Transverse colon (tissue), 4 donors: ENCODE measurements at regions not wholly inside any gene's neighbourhood (a gene's known extent, or its start where the extent isn't known, plus 50 kb on each side); places are given as distances from the start of the nearest gene placed in this dataset.

Source experiments
- DNase-seq: peaks from one replicate; pipeline ENCODE4 v3.0.0-alpha.2; 2019
- H3K27ac ChIP-seq, 4 donors: fragments of 200-600 bp; sonication (generic); 2 replicates each; pipeline ENCODE4 v1.5.1; 2016 to 2018; ENCODE audit warnings: inconsistent platforms in 4 of 4
- H3K27me3 ChIP-seq: fragments of 200-600 bp; sonication (generic); 2 replicates; pipeline ENCODE4 v1.5.1; 2017; ENCODE audit warnings: inconsistent platforms
- H3K36me3 ChIP-seq, 4 donors: fragments of 200-600 bp; sonication (generic); 2 replicates each; pipeline ENCODE4 v1.5.1; 2017 to 2019; ENCODE audit warnings: inconsistent platforms in 4 of 4
- H3K4me1 ChIP-seq, 4 donors: fragments of 200-600 bp; sonication (generic); 2 replicates each; pipeline ENCODE4 v1.5.1; 2017 to 2020; ENCODE audit warnings: inconsistent platforms in 4 of 4
- H3K4me3 ChIP-seq, 4 donors: fragments of 200-600 bp; sonication (generic); 1 replicate in 1 of 4; 2 replicates in 3 of 4; pipeline versions ENCODE4 v1.5.1 to v1.6.1; 2017 to 2019; ENCODE audit warnings: inconsistent platforms in 4 of 4
- H3K9me3 ChIP-seq, 2 donors: fragments of 200-600 bp; sonication (generic); 2 replicates each; pipeline ENCODE4 v1.5.1; 2017 to 2019; ENCODE audit warnings: inconsistent platforms in 2 of 2
- EP300 ChIP-seq: sonication (generic); formaldehyde crosslinking; IDR thresholded peaks from one replicate; pipeline ENCODE4 v1.6.1; 2017; ENCODE audit warnings: antibody characterized with exemption, low read depth
- POLR2A ChIP-seq: fragments of 450-650 bp; IDR thresholded peaks from one replicate; pipeline ENCODE4 v1.6.1; 2016; ENCODE audit warnings: antibody characterized with exemption, mild to moderate bottlenecking, moderate library complexity
- POLR2AphosphoS5 ChIP-seq, 3 donors: sonication (generic); formaldehyde crosslinking; IDR thresholded peaks; one replicate each; pipeline ENCODE4 v1.6.1; 2016; ENCODE audit warnings: antibody characterized with exemption in 3 of 3
- WGBS, 2 donors: methylation state at CpG; one replicate each; pipeline ENCODE4 v1.1.5; 2018; ENCODE audit warnings: low coverage in 1 of 2; 5-methylcytosine and 5-hydroxymethylcytosine counted together
- in situ Hi-C, 4 donors: fragments of 200-750 bp; cut with MboI; loops; one replicate each; pipeline versions ENCODE4 v1.15.0 to v1.15.1; 2017; ENCODE audit warnings: low sequenced_read_pairs in 3 of 4, low pct_ligation_motif_present in 1 of 4, low pct_unique_long_range_greater_than_20kb in 1 of 4
- intact Hi-C: fragments of 100-400 bp; cut with DNase I; formaldehyde crosslinking; loops from one replicate; pipeline ENCODE4 v1.15.1; 2023; ENCODE audit warnings: low total_unique reads
- TF ChIP-seq, protein P1 (sequence below), 5 experiments: fragments of 200-600 bp in 3 of 5; fragments of 450-650 bp in 2 of 5; sonication (generic) in 3 of 5; IDR thresholded peaks; 1 replicate in 2 of 5; 2 replicates in 3 of 5; pipeline ENCODE4 v1.5.1; 2016 to 2017; ENCODE audit warnings: antibody characterized with exemption in 5 of 5, inconsistent platforms in 3 of 5, mild to moderate bottlenecking in 2 of 5, moderate library complexity in 1 of 5

DNA sequence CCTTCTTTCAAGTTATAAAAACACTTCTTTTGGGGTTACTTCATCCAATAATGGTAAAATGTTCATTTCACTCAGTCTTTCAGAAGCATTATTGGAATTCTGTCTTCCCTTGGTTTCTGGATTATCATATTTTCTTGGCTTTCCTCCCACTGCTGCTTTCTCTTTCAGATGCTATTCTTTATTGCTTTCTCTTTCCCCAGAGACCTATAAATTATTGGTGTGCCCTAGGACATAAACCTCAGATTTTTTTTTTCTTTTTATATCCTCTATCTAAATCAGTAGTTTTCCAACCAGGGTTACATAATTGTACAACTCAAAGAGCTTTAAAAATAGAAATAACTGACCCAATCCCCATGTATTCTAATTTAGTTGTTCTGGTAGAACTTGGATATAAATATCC, 1005.5 kb downstream of the ARAP2 start:
- Histone ChIP-seq H3K27me3 (no peaks in the 10 kb centered on the region), H3K4me3 (no peak overlapping the region), H3K36me3 (no peaks in the 10 kb centered on the region), H3K4me1 (no peaks in the 10 kb centered on the region), H3K9me3 (no peaks in the 10 kb centered on the region), H3K27ac (no peak overlapping the region)
- intact Hi-C loops (no loop called here), in situ Hi-C loops (no loop called here)
- TF ChIP-seq POLR2A, result no peak
- no peak for TF ChIP-seq POLR2AphosphoS5 (IDR thresholded peaks at IDR 0.05)
- TF ChIP-seq, protein P1, sequence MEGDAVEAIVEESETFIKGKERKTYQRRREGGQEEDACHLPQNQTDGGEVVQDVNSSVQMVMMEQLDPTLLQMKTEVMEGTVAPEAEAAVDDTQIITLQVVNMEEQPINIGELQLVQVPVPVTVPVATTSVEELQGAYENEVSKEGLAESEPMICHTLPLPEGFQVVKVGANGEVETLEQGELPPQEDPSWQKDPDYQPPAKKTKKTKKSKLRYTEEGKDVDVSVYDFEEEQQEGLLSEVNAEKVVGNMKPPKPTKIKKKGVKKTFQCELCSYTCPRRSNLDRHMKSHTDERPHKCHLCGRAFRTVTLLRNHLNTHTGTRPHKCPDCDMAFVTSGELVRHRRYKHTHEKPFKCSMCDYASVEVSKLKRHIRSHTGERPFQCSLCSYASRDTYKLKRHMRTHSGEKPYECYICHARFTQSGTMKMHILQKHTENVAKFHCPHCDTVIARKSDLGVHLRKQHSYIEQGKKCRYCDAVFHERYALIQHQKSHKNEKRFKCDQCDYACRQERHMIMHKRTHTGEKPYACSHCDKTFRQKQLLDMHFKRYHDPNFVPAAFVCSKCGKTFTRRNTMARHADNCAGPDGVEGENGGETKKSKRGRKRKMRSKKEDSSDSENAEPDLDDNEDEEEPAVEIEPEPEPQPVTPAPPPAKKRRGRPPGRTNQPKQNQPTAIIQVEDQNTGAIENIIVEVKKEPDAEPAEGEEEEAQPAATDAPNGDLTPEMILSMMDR (IDR thresholded peaks at IDR 0.05), result no peak
- no peak for TF ChIP-seq EP300
- no peak for DNase-seq

DNA sequence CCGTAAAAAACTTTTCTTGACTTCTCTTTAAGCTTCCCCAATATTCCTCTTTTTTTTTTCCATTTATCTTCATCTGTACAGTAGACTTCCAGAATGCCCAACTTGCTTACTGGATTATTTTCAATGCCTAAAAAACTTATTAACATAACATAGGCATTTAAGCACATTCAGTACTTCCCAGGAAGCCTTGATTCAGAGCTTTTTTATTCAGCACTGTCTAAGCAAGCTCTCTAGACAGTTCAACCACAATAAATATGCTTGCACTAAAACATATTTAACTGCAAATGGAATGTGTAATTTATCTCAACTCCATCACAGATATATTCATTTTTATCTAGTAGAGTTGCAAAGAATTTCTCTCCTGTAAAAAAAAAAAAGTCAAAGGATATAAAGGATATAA, 997.8 kb downstream of the ARAP2 start:
- no peak for DNase-seq
- Histone ChIP-seq H3K27me3 (no peaks in the 10 kb centered on the region), H3K4me3 (no peak overlapping the region), H3K9me3 (no peaks in the 10 kb centered on the region), H3K4me1 (no peaks in the 10 kb centered on the region), H3K27ac (no peak overlapping the region), H3K36me3 (no peaks in the 10 kb centered on the region)
- intact Hi-C loops, result no loop called here
- in situ Hi-C loops, result no loop called here
- TF ChIP-seq, protein P1 (IDR thresholded peaks at IDR 0.05), result no peak
- no peak for TF ChIP-seq EP300
- TF ChIP-seq POLR2AphosphoS5 (IDR thresholded peaks at IDR 0.05), result no peak
- no peak for TF ChIP-seq POLR2A
- WGBS, 2 donors, result 92 to 93% methylated on average over 1 of the region's 1 CpG

DNA sequence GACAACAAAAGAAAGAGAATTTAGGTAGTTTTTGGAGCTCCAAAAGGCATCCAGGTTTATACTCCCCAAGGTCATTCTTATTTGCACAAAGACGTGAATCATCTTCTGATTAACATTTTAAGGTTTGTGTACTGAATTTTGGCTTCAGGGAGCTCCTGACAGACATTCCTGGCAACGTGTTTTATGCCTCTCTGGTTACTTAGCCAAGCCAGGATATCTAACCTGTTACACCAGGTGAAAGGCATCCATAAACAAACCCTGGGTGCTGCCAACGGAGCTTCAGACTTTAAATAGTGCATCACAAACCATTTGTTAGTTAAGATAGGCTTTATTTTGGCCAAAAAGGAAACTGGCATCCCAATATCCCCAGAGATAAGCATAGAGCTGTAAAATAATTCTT, 997.3 kb downstream of the ARAP2 start:
- intact Hi-C loops, result no loop called here

DNA sequence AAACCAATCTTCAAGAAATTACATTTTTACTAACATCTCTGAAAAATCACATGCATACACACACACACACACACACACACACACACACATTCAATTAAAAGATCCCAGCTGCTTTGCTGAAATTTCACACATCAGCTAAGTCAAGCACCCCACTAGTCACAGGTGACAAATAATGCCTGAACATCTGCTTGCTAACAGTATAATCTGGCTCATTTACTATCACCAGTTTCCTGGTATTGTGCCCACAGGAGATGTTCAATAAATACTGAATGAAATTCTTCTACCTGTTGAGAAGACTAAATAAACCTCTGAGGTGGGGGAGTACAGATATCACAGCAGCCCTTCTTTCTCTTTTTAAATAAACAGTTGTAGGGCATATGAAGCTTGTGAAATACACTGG, 994.0 kb downstream of the ARAP2 start:
- Histone ChIP-seq H3K4me3 (no peak overlapping the region), H3K27me3 (no peaks in the 10 kb centered on the region), H3K4me1 (no peaks in the 10 kb centered on the region), H3K27ac (no peak overlapping the region), H3K36me3 (no peaks in the 10 kb centered on the region), H3K9me3 (no peaks in the 10 kb centered on the region)
- no peak for TF ChIP-seq POLR2AphosphoS5 (IDR thresholded peaks at IDR 0.05)
- TF ChIP-seq, protein P1 (IDR thresholded peaks at IDR 0.05), result no peak
- TF ChIP-seq POLR2A, result no peak
- TF ChIP-seq EP300, result no peak
- DNase-seq, result no peak
- in situ Hi-C loops, result no loop called here
- intact Hi-C loops, result no loop called here

More for the DNA sequence above, 997.3 kb downstream of the ARAP2 start:
- WGBS, 2 donors, result 7 to 12% methylated on average over 3 of the region's 3 CpGs
- no peaks in the 10 kb centered on the region for H3K36me3 ChIP-seq
- no peak overlapping the region for H3K27ac ChIP-seq
- DNase-seq, result no peak
- H3K4me1 ChIP-seq, result no peaks in the 10 kb centered on the region
- H3K9me3 ChIP-seq, result no peaks in the 10 kb centered on the region
- no peaks in the 10 kb centered on the region for H3K27me3 ChIP-seq
- in situ Hi-C loops, result no loop called here
- no peak overlapping the region for H3K4me3 ChIP-seq
- no peak for TF ChIP-seq EP300
- TF ChIP-seq POLR2AphosphoS5 (IDR thresholded peaks at IDR 0.05), result no peak
- TF ChIP-seq, protein P1 (IDR thresholded peaks at IDR 0.05), result no peak
- TF ChIP-seq POLR2A, result no peak
